Neural cell (in vitro differentiated cells): ENCODE measurements at regions not wholly inside any gene's neighbourhood (a gene's known extent, or its start where the extent isn't known, plus 50 kb on each side); places are given as distances from the start of the nearest gene placed in this dataset.

Experiments
- H2AFZ ChIP-seq: fragments of 200-600, 300-800 bp; sonication (generic), shearing (Covaris generic); 2 replicates; pipeline ENCODE4 v1.6.0; 2014; ENCODE audit warnings: low read depth, mild to moderate bottlenecking, antibody characterized with exemption, low read length, moderate library complexity
- H3F3A ChIP-seq: fragments of 200-600 bp; shearing (Covaris generic); 2 replicates; pipeline ENCODE4 v1.6.1; 2016; ENCODE audit warnings: mild to moderate bottlenecking, moderate library complexity, mixed read lengths, antibody characterized with exemption, low read length; ENCODE audit not compliant: insufficient read depth, poor library complexity, severe bottlenecking
- H3K27ac ChIP-seq: fragments of 200-600, 300-800 bp; sonication (generic), shearing (Covaris generic); 2 replicates; pipeline ENCODE4 v1.5.1; 2014; ENCODE audit warnings: mild to moderate bottlenecking, low read length, moderate library complexity
- H3K27me3 ChIP-seq: fragments of 300-800, 200-600 bp; sonication (generic), shearing (Covaris generic); 2 replicates; pipeline ENCODE4 v1.6.0; 2014; ENCODE audit warnings: mild to moderate bottlenecking, low read depth, low read length, moderate library complexity; ENCODE audit not compliant: insufficient read depth
- H3K36me3 ChIP-seq: fragments of 300-800, 200-600 bp; sonication (generic), shearing (Covaris generic); 2 replicates; pipeline ENCODE4 v1.5.1; 2014; ENCODE audit warnings: mild to moderate bottlenecking, antibody characterized with exemption, low read length, moderate library complexity; ENCODE audit not compliant: insufficient read depth
- H3K4me2 ChIP-seq: fragments of 300-800, 200-600 bp; sonication (generic), shearing (Covaris generic); 2 replicates; pipeline ENCODE4 v1.6.0; 2014; ENCODE audit warnings: mild to moderate bottlenecking, low read length
- H3K4me3 ChIP-seq: fragments of 300-800, 200-600 bp; sonication (generic), shearing (Covaris generic); 2 replicates; pipeline ENCODE4 v1.5.1; 2014; ENCODE audit warnings: mild to moderate bottlenecking, low read length, moderate library complexity
- H3K79me2 ChIP-seq: fragments of 200-600 bp; shearing (Covaris generic); replicated peaks from 2 replicates; pipeline ENCODE4 v1.6.0; 2014; ENCODE audit warnings: mild to moderate bottlenecking, low read length, moderate library complexity; ENCODE audit not compliant: insufficient read depth
- H3K9ac ChIP-seq: fragments of 300-800, 200-600 bp; sonication (generic), shearing (Covaris generic); 2 replicates; pipeline ENCODE4 v1.6.1; 2016; ENCODE audit warnings: mild to moderate bottlenecking, low read length, mixed read lengths
- H3K9me2 ChIP-seq: fragments of 200-600 bp; shearing (Covaris generic); 2 replicates; pipeline ENCODE4 v1.6.1; 2016; ENCODE audit warnings: mild to moderate bottlenecking, low read length, mixed read lengths; ENCODE audit not compliant: insufficient read depth
- H3K9me3 ChIP-seq: fragments of 200-600, 300-800 bp; sonication (generic), shearing (Covaris generic); 2 replicates; pipeline ENCODE4 v1.6.1; 2016; ENCODE audit warnings: mild to moderate bottlenecking, mixed run types, low read length, moderate library complexity, mixed read lengths
- H4K20me1 ChIP-seq: fragments of 200-600 bp; shearing (Covaris generic); 2 replicates; pipeline ENCODE4 v1.6.1; 2016; ENCODE audit warnings: mild to moderate bottlenecking, mixed run types; ENCODE audit not compliant: insufficient read depth
- CTCF ChIP-seq: fragments of 450-650 bp; IDR thresholded peaks from 2 replicates; pipeline ENCODE4 v1.5.1; 2014; ENCODE audit warnings: antibody characterized with exemption, mild to moderate bottlenecking, moderate library complexity; ENCODE audit not compliant: poor library complexity, severe bottlenecking
- EP300 ChIP-seq: fragments of 450-650 bp; conservative IDR thresholded peaks from 2 replicates; pipeline ENCODE4 v1.6.1; 2014; ENCODE audit warnings: antibody characterized with exemption, mild to moderate bottlenecking, moderate library complexity; ENCODE audit not compliant: poor library complexity, severe bottlenecking
- EZH2 ChIP-seq: fragments of 200-600, 300-800 bp; shearing (Covaris generic), sonication (generic); IDR thresholded peaks from 2 replicates; pipeline ENCODE4 v1.6.1; 2014; ENCODE audit warnings: antibody characterized with exemption, low read length, borderline replicate concordance, mild to moderate bottlenecking; ENCODE audit not compliant: insufficient read depth, poor library complexity, severe bottlenecking
- MXI1 ChIP-seq: fragments of 450-650 bp; conservative IDR thresholded peaks from 2 replicates; pipeline ENCODE4 v1.6.1; 2014; ENCODE audit warnings: antibody characterized with exemption, mild to moderate bottlenecking; ENCODE audit not compliant: poor library complexity, severe bottlenecking
- POLR2AphosphoS5 ChIP-seq: IDR thresholded peaks from 2 replicates; pipeline ENCODE4 v1.6.1; 2012
- RAD21 ChIP-seq: fragments of 450-650 bp; conservative IDR thresholded peaks from 2 replicates; pipeline ENCODE4 v1.6.1; 2014; ENCODE audit warnings: antibody characterized with exemption, mild to moderate bottlenecking, moderate library complexity
- SMC3 ChIP-seq: fragments of 450-650 bp; conservative IDR thresholded peaks from 2 replicates; pipeline ENCODE4 v1.6.1; 2014; ENCODE audit warnings: antibody characterized with exemption, mild to moderate bottlenecking, moderate library complexity; ENCODE audit not compliant: poor library complexity
- TAF1 ChIP-seq: IDR thresholded peaks from 2 replicates; pipeline ENCODE4 v1.6.1; 2012; ENCODE audit warnings: low read depth
- TF ChIP-seq, protein P1 (sequence below): IDR thresholded peaks from 2 replicates; pipeline ENCODE4 v1.6.1; 2012; ENCODE audit warnings: borderline replicate concordance

GRCh38 chr11:109954534-109954933, 138.7 kb upstream of the ZC3H12C start:
- no peaks in the 10 kb centered on the region for H3K9me3 ChIP-seq
- no peaks in the 10 kb centered on the region for H4K20me1 ChIP-seq
- no peaks in the 10 kb centered on the region for H3K36me3 ChIP-seq
- no peak overlapping the region for H2AFZ ChIP-seq
- no peak for TF ChIP-seq SMC3
- no peak for TF ChIP-seq TAF1
- TF ChIP-seq EZH2 = no peak
- TF ChIP-seq MXI1 = no peak
- no peak for TF ChIP-seq CTCF
- no peak for TF ChIP-seq POLR2AphosphoS5
- TF ChIP-seq, protein P1, sequence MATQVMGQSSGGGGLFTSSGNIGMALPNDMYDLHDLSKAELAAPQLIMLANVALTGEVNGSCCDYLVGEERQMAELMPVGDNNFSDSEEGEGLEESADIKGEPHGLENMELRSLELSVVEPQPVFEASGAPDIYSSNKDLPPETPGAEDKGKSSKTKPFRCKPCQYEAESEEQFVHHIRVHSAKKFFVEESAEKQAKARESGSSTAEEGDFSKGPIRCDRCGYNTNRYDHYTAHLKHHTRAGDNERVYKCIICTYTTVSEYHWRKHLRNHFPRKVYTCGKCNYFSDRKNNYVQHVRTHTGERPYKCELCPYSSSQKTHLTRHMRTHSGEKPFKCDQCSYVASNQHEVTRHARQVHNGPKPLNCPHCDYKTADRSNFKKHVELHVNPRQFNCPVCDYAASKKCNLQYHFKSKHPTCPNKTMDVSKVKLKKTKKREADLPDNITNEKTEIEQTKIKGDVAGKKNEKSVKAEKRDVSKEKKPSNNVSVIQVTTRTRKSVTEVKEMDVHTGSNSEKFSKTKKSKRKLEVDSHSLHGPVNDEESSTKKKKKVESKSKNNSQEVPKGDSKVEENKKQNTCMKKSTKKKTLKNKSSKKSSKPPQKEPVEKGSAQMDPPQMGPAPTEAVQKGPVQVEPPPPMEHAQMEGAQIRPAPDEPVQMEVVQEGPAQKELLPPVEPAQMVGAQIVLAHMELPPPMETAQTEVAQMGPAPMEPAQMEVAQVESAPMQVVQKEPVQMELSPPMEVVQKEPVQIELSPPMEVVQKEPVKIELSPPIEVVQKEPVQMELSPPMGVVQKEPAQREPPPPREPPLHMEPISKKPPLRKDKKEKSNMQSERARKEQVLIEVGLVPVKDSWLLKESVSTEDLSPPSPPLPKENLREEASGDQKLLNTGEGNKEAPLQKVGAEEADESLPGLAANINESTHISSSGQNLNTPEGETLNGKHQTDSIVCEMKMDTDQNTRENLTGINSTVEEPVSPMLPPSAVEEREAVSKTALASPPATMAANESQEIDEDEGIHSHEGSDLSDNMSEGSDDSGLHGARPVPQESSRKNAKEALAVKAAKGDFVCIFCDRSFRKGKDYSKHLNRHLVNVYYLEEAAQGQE = no peak
- no peak for TF ChIP-seq EP300
- no peak for TF ChIP-seq RAD21
- no peak overlapping the region for H3K9ac ChIP-seq
- no peak overlapping the region for H3K27ac ChIP-seq
- H3K9me2 ChIP-seq = no peaks in the 10 kb centered on the region
- H3K79me2 ChIP-seq = no peaks in the 10 kb centered on the region
- no peak overlapping the region for H3K4me3 ChIP-seq
- H3F3A ChIP-seq = no peaks in the 10 kb centered on the region
- H3K4me2 ChIP-seq = no peak overlapping the region
- H3K27me3 ChIP-seq = no peaks in the 10 kb centered on the region

GRCh38 chr11:109956124-109956793, 136.9 kb upstream of the ZC3H12C start:
- Histone ChIP-seq H3F3A (no peaks in the 10 kb centered on the region), H3K4me3 (no peak overlapping the region), H3K27me3 (no peaks in the 10 kb centered on the region), H3K4me2 (no peak overlapping the region), H3K9me3 (no peaks in the 10 kb centered on the region), H4K20me1 (no peaks in the 10 kb centered on the region), H3K79me2 (no peaks in the 10 kb centered on the region), H3K9me2 (no peaks in the 10 kb centered on the region), H3K27ac (no peak overlapping the region), H2AFZ (no peak overlapping the region), H3K9ac (no peak overlapping the region), H3K36me3 (no peaks in the 10 kb centered on the region)
- no peak for TF ChIP-seq EP300
- no peak for TF ChIP-seq SMC3
- TF ChIP-seq MXI1 = no peak
- TF ChIP-seq, protein P1 = no peak
- no peak for TF ChIP-seq TAF1
- TF ChIP-seq POLR2AphosphoS5 = no peak
- TF ChIP-seq EZH2 = no peak
- TF ChIP-seq RAD21 = no peak
- TF ChIP-seq CTCF = no peak
